Liver (tissue), 8 donors: ENCODE measurements at regions not wholly inside any gene's neighbourhood (a gene's known extent, or its start where the extent isn't known, plus 50 kb on each side); places are given as distances from the start of the nearest gene placed in this dataset.

ENCODE experiments used
- DNase-seq: peaks from one replicate; pipeline ENCODE4 v3.0.0-alpha.2; 2017; ENCODE audit warnings: low spot score
- H3K27ac ChIP-seq, 2 donors: one replicate each; pipeline ENCODE4 v1.7.0; 2013; ENCODE audit warnings: inconsistent platforms in 2 of 2, low read length in 2 of 2, control low read depth in 1 of 2, low read depth in 1 of 2, mild to moderate bottlenecking in 1 of 2
- H3K27me3 ChIP-seq, 4 donors: one replicate each; pipeline versions ENCODE4 v1.6.1 to v1.7.0; 2013; ENCODE audit warnings: low read length in 3 of 4, inconsistent platforms in 1 of 4, mild to moderate bottlenecking in 1 of 4, moderate library complexity in 1 of 4; ENCODE audit not compliant: control insufficient read depth in 4 of 4, insufficient read depth in 4 of 4
- H3K36me3 ChIP-seq, 4 donors: one replicate each; pipeline versions ENCODE4 v1.6.1 to v1.7.0; 2013; ENCODE audit warnings: low read length in 3 of 4, mild to moderate bottlenecking in 3 of 4, low read depth in 1 of 4, moderate library complexity in 1 of 4; ENCODE audit not compliant: control insufficient read depth in 4 of 4, insufficient read depth in 3 of 4
- H3K4me1 ChIP-seq, 4 donors: one replicate each; pipeline versions ENCODE4 v1.6.1 to v1.7.0; 2013; ENCODE audit warnings: low read length in 3 of 4, mild to moderate bottlenecking in 3 of 4, moderate library complexity in 1 of 4; ENCODE audit not compliant: control insufficient read depth in 4 of 4, insufficient read depth in 4 of 4
- H3K4me3 ChIP-seq, 3 donors: one replicate each; pipeline versions ENCODE4 v1.6.1 to v1.7.0; 2013; ENCODE audit warnings: low read length in 3 of 3, control low read depth in 1 of 3, low read depth in 1 of 3, mild to moderate bottlenecking in 1 of 3
- H3K9ac ChIP-seq, 2 donors: one replicate each; pipeline ENCODE4 v1.7.0; 2013; ENCODE audit warnings: low read length in 2 of 2, mild to moderate bottlenecking in 2 of 2, moderate library complexity in 2 of 2, control low read depth in 1 of 2, low read depth in 1 of 2
- H3K9me3 ChIP-seq, 4 donors: one replicate each; pipeline versions ENCODE4 v1.6.1 to v1.7.0; 2013; ENCODE audit warnings: low read length in 3 of 4; ENCODE audit not compliant: control insufficient read depth in 4 of 4
- ATF3 ChIP-seq: IDR thresholded peaks from 2 replicates; pipeline ENCODE4 v1.6.1; 2016; ENCODE audit warnings: antibody characterized with exemption
- CTCF ChIP-seq: fragments of 150-350 bp; IDR thresholded peaks from 2 replicates; pipeline ENCODE4 v1.5.1; 2017; ENCODE audit warnings: improper control_type of control experiment, low read depth, low read length; ENCODE audit not compliant: missing input control
- EGR1 ChIP-seq, 2 donors: IDR thresholded peaks; 2 replicates each; pipeline ENCODE4 v1.6.1; 2016 to 2018; ENCODE audit warnings: antibody characterized with exemption in 2 of 2, low read depth in 2 of 2
- FOXA1 ChIP-seq: IDR thresholded peaks from 2 replicates; pipeline ENCODE4 v1.6.1; 2016; ENCODE audit warnings: antibody characterized with exemption
- FOXA2 ChIP-seq: IDR thresholded peaks from 2 replicates; pipeline ENCODE4 v1.6.1; 2016; ENCODE audit warnings: antibody characterized with exemption
- HNF4A ChIP-seq, 2 donors: conservative IDR thresholded peaks; 2 replicates each; pipeline ENCODE4 v1.6.1; 2016; ENCODE audit warnings: antibody characterized with exemption in 2 of 2, mild to moderate bottlenecking in 2 of 2
- HNF4G ChIP-seq: IDR thresholded peaks from 2 replicates; pipeline ENCODE4 v1.6.1; 2016; ENCODE audit warnings: antibody characterized with exemption
- JUND ChIP-seq, 2 donors: IDR thresholded peaks; 2 replicates each; pipeline ENCODE4 v1.6.1; 2016; ENCODE audit warnings: antibody characterized with exemption in 2 of 2
- MAX ChIP-seq: IDR thresholded peaks from 2 replicates; pipeline ENCODE4 v1.6.1; 2016; ENCODE audit warnings: antibody characterized with exemption
- NR2F2 ChIP-seq: IDR thresholded peaks from 2 replicates; pipeline ENCODE4 v1.6.1; 2016; ENCODE audit warnings: antibody characterized with exemption
- RAD21 ChIP-seq, 2 donors: IDR thresholded peaks; 2 replicates each; pipeline ENCODE4 v1.6.1; 2016; ENCODE audit warnings: antibody characterized with exemption in 2 of 2, mild to moderate bottlenecking in 2 of 2
- REST ChIP-seq: IDR thresholded peaks from 2 replicates; pipeline ENCODE4 v1.6.1; 2016; ENCODE audit warnings: antibody characterized with exemption, mild to moderate bottlenecking
- RXRA ChIP-seq, 2 donors: IDR thresholded peaks; 2 replicates each; pipeline ENCODE4 v1.6.1; 2017 to 2018; ENCODE audit warnings: antibody characterized with exemption in 2 of 2, mild to moderate bottlenecking in 1 of 2
- SP1 ChIP-seq: IDR thresholded peaks from 2 replicates; pipeline ENCODE4 v1.6.1; 2018; ENCODE audit warnings: antibody characterized with exemption, mild to moderate bottlenecking
- TAF1 ChIP-seq: conservative IDR thresholded peaks from 2 replicates; pipeline ENCODE4 v1.6.1; 2016; ENCODE audit warnings: antibody characterized with exemption, mild to moderate bottlenecking
- YY1 ChIP-seq: IDR thresholded peaks from 2 replicates; pipeline ENCODE4 v1.6.1; 2016; ENCODE audit warnings: antibody characterized with exemption, mild to moderate bottlenecking
- ZBTB33 ChIP-seq: IDR thresholded peaks from 2 replicates; pipeline ENCODE4 v1.6.1; 2016; ENCODE audit warnings: antibody characterized with exemption
- WGBS: extraction: QIAGEN DNeasy Blood & Tissue Kit; methylation state at CpG from one replicate; pipeline ENCODE4 v1.1.7; 2013; 5-methylcytosine and 5-hydroxymethylcytosine counted together
- donor health status: healthy.
- donor health status: healthy.
- donor health status: healthy.
- donor health status: healthy.
- donor health status: healthy.

- H3K9me3 ChIP-seq, result no peaks in the 10 kb centered on the region
- WGBS, result 64% methylated on average over 4 of the region's 4 CpGs
- no peak for DNase-seq
- H3K4me3 ChIP-seq, result no peak overlapping the region
- no peaks in the 10 kb centered on the region for H3K27me3 ChIP-seq
- H3K36me3 ChIP-seq, result no peaks in the 10 kb centered on the region
- no peak for TF ChIP-seq EGR1 (IDR thresholded peaks at IDR 0.05; ENCODE audit: low read depth in 2 of 2)
- no peak for TF ChIP-seq HNF4G
- TF ChIP-seq MAX, result no peak
- TF ChIP-seq FOXA1, result no peak
- TF ChIP-seq NR2F2, result no peak
- TF ChIP-seq YY1, result no peak
- no peak for TF ChIP-seq FOXA2
- TF ChIP-seq RAD21 (IDR thresholded peaks at IDR 0.05), result no peak
- no peak for TF ChIP-seq JUND (IDR thresholded peaks at IDR 0.05)
- no peak for TF ChIP-seq REST
- H3K9ac ChIP-seq, result no peak overlapping the region
- no peak overlapping the region for H3K27ac ChIP-seq
- no peaks in the 10 kb centered on the region for H3K4me1 ChIP-seq
Measured at GRCh38 chr1:164058198-164058597, 500.8 kb upstream of the PBX1 start.

- H3K27ac ChIP-seq, result no peak overlapping the region
- 72% methylated on average over 3 of the region's 3 CpGs for WGBS
- H3K36me3 ChIP-seq, result no peaks in the 10 kb centered on the region
- no peak overlapping the region for H3K4me3 ChIP-seq
- H3K27me3 ChIP-seq, result no peaks in the 10 kb centered on the region
- no peak for DNase-seq
- TF ChIP-seq HNF4G (no peak), ZBTB33 (no peak), CTCF (no peak), SP1 (no peak), REST (no peak), TAF1 (no peak), FOXA1 (no peak), FOXA2 (no peak), RXRA (IDR thresholded peaks at IDR 0.05) (no peak), ATF3 (no peak), HNF4A (conservative IDR thresholded peaks at IDR 0.05) (no peak), RAD21 (IDR thresholded peaks at IDR 0.05) (no peak)
- no peaks in the 10 kb centered on the region for H3K9me3 ChIP-seq
- H3K9ac ChIP-seq, result no peak overlapping the region
- H3K4me1 ChIP-seq, result no peaks in the 10 kb centered on the region
Measured at GRCh38 chr1:164061528-164061927, 497.5 kb upstream of the PBX1 start.
